AG09309 (cell line): ENCODE measurements at regions not wholly inside any gene's neighbourhood (a gene's known extent, or its start where the extent isn't known, plus 50 kb on each side); places are given as distances from the start of the nearest gene placed in this dataset.

Source experiments
- DNase-seq: peaks from one replicate; pipeline ENCODE4 v3.0.0-alpha.2; 2010; ENCODE audit warnings: low read depth
- H3K4me3 ChIP-seq: 2 replicates; pipeline ENCODE4 v1.5.1; 2011; ENCODE audit warnings: mild to moderate bottlenecking, low read depth, low read length, moderate library complexity; ENCODE audit not compliant: control insufficient read depth
- TF ChIP-seq, protein P1 (sequence below): IDR thresholded peaks from 2 replicates; pipeline ENCODE4 v1.5.1; 2011; ENCODE audit warnings: mild to moderate bottlenecking, low read depth, low read length, inconsistent platforms; ENCODE audit not compliant: insufficient read depth, control insufficient read depth; ENCODE audit errors: missing control alignments

DNA sequence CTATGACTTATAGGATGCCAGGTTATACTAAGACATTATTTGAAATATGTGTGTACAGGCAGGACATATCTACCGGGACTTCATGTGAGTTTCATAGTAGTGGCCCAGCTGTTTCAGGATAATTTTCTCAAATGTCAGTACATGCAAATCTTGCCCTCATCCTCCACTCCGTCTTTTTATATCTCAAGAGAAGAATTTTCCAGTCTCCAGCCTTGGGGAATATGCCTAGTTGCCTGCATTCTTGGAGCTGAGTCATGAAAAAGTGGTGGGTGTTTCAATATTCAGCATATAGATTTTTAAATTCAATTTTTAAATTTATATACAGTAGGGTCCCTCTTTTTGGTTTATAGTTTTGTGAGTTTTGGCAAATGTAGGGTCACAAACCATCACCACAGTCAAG lies 236.7 kb downstream of the OTUD1 start:
- no peak overlapping the region for H3K4me3 ChIP-seq
- TF ChIP-seq, protein P1, sequence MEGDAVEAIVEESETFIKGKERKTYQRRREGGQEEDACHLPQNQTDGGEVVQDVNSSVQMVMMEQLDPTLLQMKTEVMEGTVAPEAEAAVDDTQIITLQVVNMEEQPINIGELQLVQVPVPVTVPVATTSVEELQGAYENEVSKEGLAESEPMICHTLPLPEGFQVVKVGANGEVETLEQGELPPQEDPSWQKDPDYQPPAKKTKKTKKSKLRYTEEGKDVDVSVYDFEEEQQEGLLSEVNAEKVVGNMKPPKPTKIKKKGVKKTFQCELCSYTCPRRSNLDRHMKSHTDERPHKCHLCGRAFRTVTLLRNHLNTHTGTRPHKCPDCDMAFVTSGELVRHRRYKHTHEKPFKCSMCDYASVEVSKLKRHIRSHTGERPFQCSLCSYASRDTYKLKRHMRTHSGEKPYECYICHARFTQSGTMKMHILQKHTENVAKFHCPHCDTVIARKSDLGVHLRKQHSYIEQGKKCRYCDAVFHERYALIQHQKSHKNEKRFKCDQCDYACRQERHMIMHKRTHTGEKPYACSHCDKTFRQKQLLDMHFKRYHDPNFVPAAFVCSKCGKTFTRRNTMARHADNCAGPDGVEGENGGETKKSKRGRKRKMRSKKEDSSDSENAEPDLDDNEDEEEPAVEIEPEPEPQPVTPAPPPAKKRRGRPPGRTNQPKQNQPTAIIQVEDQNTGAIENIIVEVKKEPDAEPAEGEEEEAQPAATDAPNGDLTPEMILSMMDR = no peak
- no peak for DNase-seq

DNA sequence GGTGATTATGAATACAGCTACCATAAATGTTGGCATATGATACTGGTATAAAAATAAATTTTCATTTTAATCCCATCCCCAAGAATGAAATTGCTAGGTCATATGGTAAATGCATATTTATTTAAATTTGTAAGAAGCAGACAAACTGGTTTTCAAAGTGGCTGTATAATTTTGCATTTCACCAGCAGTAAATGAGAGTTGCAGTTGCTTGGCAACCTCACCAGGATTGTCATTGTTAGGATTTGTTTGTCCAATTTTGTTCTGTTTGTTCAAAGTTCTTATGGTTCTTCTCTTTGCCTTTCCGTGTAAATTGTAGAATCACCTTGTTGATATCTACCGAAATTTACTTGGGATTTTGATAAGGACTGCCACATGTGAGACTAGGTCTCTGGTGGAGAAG lies 237.4 kb downstream of the OTUD1 start:
- TF ChIP-seq, protein P1 = no peak
- no peak overlapping the region for H3K4me3 ChIP-seq
- no peak for DNase-seq

DNA sequence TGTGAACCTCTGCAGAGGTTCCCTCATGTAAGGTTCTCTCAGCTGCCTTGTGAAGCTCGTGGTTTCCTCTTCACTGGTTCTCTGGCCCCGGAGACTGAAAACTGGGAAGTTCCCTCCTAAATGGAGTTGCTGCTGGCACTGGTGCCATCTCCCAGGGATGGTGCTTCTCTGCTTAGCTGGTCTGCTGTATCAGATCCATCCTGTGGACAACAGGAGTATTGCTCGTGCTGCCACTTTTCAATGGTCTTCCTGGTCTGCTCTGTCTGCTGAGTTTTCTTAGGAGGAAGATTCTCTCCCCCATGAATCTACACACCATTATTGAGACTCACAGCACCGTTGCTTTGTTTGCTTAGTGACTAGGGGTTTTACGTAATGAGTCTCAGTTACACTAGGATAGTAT lies 247.8 kb downstream of the OTUD1 start:
- TF ChIP-seq, protein P1 = no peak
- no peak overlapping the region for H3K4me3 ChIP-seq
- no peak for DNase-seq

DNA sequence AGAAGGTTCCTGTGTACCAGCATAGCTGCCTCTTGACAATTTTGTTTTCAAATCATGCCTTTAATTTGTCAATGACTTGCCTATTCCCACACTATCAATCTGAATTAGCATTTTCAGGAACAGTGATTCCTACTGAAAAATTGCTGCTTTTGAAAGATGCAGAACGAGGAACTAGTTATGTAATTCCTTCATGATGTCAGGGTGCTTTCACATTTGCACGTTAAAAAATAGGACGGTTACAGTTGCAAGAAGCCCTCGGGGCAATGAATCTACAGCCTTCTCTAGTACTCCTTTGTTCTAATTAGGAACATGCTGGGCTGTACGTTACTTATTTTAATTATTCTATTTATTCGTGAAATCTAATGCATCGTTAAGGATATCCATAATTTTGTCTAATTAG lies 253.9 kb downstream of the OTUD1 start:
- TF ChIP-seq, protein P1 = no peak
- no peak overlapping the region for H3K4me3 ChIP-seq
- no peak for DNase-seq

DNA sequence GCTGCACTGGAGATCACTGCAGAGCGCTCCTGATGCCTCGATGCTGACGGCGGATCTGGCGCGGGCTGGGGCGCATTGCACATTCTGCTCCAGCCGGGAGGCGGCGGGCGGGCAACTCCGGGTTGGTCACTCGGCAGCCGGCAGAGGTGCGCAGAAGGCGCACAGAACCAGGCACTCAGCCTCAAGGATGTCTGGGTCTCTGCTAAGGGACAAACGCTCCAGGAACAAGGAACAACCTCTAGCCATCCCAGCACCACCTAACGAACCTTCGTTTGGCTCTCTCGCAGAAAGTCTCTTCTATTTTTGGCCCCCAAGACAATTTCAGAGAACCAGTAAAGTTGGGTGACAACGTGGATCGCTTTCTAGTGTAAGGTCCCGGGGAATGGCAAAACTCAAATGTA lies 254.6 kb downstream of the OTUD1 start:
- TF ChIP-seq, protein P1 = no peak
- no peak overlapping the region for H3K4me3 ChIP-seq

DNA sequence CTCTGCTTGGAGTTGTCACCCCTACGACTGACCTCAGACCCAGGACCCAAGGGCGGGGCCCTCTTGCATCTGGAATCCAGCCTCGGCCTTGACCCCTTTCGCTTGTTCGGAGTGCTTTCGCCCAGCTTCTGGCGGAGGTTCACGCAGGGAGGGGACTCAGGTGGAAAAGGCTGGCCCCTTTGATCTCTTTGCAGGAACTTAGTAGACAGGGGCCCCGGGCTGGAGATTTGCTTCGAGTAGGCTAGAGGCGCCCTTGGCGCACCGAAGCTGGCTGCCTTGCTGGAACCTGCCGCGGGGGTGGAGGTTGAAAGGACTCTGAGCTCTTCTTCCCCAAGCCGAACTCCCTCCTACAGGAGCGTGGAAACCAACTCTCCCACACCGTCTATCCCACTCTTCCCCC lies 255.1 kb downstream of the OTUD1 start:
- no peak for DNase-seq
- H3K4me3 ChIP-seq = no peak overlapping the region
- TF ChIP-seq, protein P1 = no peak

More for the DNA sequence above, 254.6 kb downstream of the OTUD1 start:
- DNase-seq = no peak

DNA sequence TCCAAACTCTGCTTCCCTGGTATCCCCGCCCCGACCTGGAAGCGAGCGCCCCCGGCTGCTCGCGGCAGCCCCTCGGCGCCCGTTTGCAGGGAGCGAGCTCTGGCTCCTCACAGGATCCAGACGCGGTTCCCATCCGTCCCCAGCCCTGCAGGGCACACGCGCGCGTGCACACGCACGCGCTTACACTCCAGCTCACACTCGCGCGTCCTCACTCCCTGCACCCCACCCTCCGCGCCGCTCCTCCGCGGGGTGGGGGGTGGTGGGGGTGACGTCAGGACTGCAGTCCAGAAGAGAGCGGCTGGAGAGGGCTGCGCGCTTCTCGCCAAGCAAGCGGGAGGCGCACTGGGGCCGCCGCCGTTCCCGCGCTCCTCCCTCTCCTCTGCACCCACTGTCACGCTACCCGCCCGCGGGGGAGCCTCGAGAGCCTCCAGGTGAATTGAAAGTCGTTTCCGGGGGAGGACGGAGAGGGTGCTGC lies 255.6 kb downstream of the OTUD1 start:
- no peak for DNase-seq
- no peak overlapping the region for H3K4me3 ChIP-seq
- TF ChIP-seq, protein P1 = no peak
